Ishikawa (cell line): ENCODE measurements at regions not wholly inside any gene's neighbourhood (a gene's known extent, or its start where the extent isn't known, plus 50 kb on each side); places are given as distances from the start of the nearest gene placed in this dataset.

Experiments used
- CEBPB ChIP-seq: IDR thresholded peaks from 2 replicates; pipeline ENCODE4 v1.6.1; 2012
- CREB1 ChIP-seq: IDR thresholded peaks from 2 replicates; pipeline ENCODE4 v1.6.1; 2012; ENCODE audit warnings: low read depth
- EGR1 ChIP-seq: IDR thresholded peaks from 2 replicates; pipeline ENCODE4 v1.6.1; 2012
- EP300 ChIP-seq: IDR thresholded peaks from 2 replicates; pipeline ENCODE4 v1.6.1; 2012; ENCODE audit warnings: borderline replicate concordance
- FOXM1 ChIP-seq: IDR thresholded peaks from 2 replicates; pipeline ENCODE4 v1.6.1; 2012; ENCODE audit warnings: low read depth, borderline replicate concordance
- NFIC ChIP-seq: IDR thresholded peaks from 2 replicates; pipeline ENCODE4 v1.6.1; 2012
- RAD21 ChIP-seq: IDR thresholded peaks from 2 replicates; pipeline ENCODE4 v1.6.1; 2012; ENCODE audit warnings: low read depth
- REST ChIP-seq: IDR thresholded peaks from 2 replicates; pipeline ENCODE4 v1.6.1; 2012; ENCODE audit warnings: low read depth, mild to moderate bottlenecking
- TAF1 ChIP-seq: IDR thresholded peaks from 2 replicates; pipeline ENCODE4 v1.6.1; 2012; ENCODE audit warnings: low read depth, mild to moderate bottlenecking
- TCF12 ChIP-seq: IDR thresholded peaks from 2 replicates; pipeline ENCODE4 v1.6.1; 2012; ENCODE audit warnings: low read depth
- TEAD4 ChIP-seq: IDR thresholded peaks from 2 replicates; pipeline ENCODE4 v1.6.1; 2012
- USF1 ChIP-seq: IDR thresholded peaks from 2 replicates; pipeline ENCODE4 v1.6.1; 2012
- YY1 ChIP-seq: IDR thresholded peaks from 2 replicates; pipeline ENCODE4 v1.6.1; 2012; ENCODE audit warnings: low read depth
- ZBTB7A ChIP-seq: IDR thresholded peaks from 2 replicates; pipeline ENCODE4 v1.6.1; 2012; ENCODE audit warnings: low read depth
- TF ChIP-seq, protein P1 (sequence below): IDR thresholded peaks from 2 replicates; pipeline ENCODE4 v1.6.1; 2012

DNA sequence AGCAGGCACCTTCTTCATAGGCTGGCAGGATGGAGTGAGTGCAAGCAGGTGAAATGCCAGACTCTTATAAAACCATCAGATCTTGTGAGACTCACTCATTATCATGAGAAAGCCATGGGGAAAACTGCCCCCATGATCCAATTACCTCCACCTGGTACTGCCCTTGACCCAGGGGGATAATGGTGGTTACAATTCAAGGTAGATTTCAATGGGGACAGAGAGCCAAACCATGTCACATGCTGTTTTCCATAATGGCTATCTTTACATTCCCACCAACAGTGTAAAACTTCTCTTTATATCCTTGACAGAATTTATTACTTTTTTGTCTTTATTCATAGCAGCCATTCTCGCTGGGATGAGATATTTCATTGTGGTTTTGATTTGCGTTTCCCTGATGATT lies 663.0 kb upstream of the AGA start:
- TF ChIP-seq FOXM1 (no peak), CEBPB (no peak)

GRCh38 chr4:178136736-178137345 lies 694.6 kb upstream of the AGA start:
- TF ChIP-seq NFIC, result no peak
- TF ChIP-seq YY1, result no peak
- TF ChIP-seq USF1, result no peak
- TF ChIP-seq ZBTB7A, result no peak
- TF ChIP-seq EP300, result no peak
- TF ChIP-seq TCF12, result no peak
- no peak for TF ChIP-seq CREB1
- no peak for TF ChIP-seq FOXM1
- no peak for TF ChIP-seq TAF1
- TF ChIP-seq, protein P1, sequence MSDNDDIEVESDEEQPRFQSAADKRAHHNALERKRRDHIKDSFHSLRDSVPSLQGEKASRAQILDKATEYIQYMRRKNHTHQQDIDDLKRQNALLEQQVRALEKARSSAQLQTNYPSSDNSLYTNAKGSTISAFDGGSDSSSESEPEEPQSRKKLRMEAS, result no peak
- TF ChIP-seq EGR1, result no peak
- no peak for TF ChIP-seq RAD21
- TF ChIP-seq TEAD4, result no peak
- no peak for TF ChIP-seq REST
- TF ChIP-seq CEBPB, result no peak

GRCh38 chr4:178137732-178138471 lies 695.7 kb upstream of the AGA start:
- TF ChIP-seq YY1, result no peak

- TF ChIP-seq TEAD4, result no peak
- no peak for TF ChIP-seq EP300
- no peak for TF ChIP-seq EGR1
- no peak for TF ChIP-seq REST
- TF ChIP-seq, protein P1, result no peak
- no peak for TF ChIP-seq USF1
- no peak for TF ChIP-seq ZBTB7A
- TF ChIP-seq YY1, result no peak
- TF ChIP-seq TCF12, result no peak
- TF ChIP-seq CEBPB, result no peak
- no peak for TF ChIP-seq CREB1
- TF ChIP-seq NFIC, result no peak
- TF ChIP-seq RAD21, result no peak
These were observed 696.3 kb upstream of the AGA start for GRCh38 chr4:178138491-178138890.

DNA sequence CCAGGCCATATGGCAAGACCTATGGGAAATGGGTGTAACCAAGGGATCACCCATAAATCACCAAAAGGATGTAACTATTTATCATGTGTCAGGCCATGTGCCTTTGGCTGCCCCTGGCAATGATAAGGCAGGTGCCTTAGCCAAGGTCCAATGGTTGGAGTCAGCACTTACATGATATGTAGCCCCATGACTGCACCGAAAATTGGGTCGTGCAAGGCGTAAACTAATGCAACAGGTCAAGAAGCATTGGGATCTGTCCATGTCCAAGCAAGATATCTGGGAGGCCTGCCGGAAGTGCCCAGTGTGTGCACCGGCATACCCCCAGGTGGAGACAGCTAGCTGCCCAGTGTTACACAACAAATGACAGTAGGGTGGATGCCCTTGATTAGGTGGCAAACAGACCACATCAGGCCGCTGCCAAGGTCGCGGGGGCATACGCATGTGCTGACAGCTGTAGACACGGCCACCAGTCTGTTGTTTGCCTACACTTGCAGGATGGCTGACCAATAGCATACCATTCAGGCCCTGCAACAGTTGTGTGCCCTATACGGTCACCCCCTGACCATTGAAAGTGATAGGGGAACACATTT lies 698.2 kb upstream of the AGA start:
- no peak for TF ChIP-seq ZBTB7A
- TF ChIP-seq NFIC, result no peak
- no peak for TF ChIP-seq YY1
- TF ChIP-seq EP300, result no peak
- no peak for TF ChIP-seq REST
- TF ChIP-seq TCF12, result no peak
- no peak for TF ChIP-seq TAF1
- TF ChIP-seq USF1, result no peak
- TF ChIP-seq TEAD4, result no peak
- no peak for TF ChIP-seq CEBPB
- TF ChIP-seq EGR1, result no peak
- TF ChIP-seq CREB1, result no peak
- TF ChIP-seq RAD21, result no peak
- TF ChIP-seq, protein P1, result no peak
- no peak for TF ChIP-seq FOXM1
